GM19397 (cell line): ENCODE measurements at regions not wholly inside any gene's neighbourhood (a gene's known extent, or its start where the extent isn't known, plus 50 kb on each side); places are given as distances from the start of the nearest gene placed in this dataset.

Experiments used
- ATAC-seq: cut with Tn5 transposase; IDR thresholded peaks from one replicate; pipeline ENCODE4 v1.9.1; 2021; ENCODE audit warnings: mild to moderate bottlenecking, moderate library complexity; ENCODE audit not compliant: unreplicated experiment

DNA sequence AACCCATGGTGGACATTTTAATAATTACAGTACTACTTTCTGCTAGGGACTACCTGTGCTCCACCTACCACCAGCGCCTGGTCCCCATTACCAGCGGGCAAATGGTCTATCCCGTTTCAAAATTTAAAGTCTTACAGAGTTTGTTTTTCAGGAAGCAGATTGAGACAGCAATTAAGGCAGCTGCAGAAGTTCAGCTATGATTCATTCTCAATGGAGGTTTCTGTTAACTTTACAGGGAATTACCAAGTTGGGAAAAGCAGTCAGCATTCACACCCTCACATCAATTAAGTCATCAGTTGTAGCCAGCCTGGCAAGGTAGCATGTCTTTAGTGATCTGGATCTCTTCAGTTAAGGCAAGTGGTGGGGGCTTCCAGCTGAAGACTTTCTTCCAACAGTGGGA is 410.6 kb upstream of the DAB2 start:
- no peak for ATAC-seq

- ATAC-seq, result no peak
Observed at GRCh38 chr5:39829441-39829840, 404.7 kb upstream of the DAB2 start.

- no peak for ATAC-seq
Observed at GRCh38 chr5:39826051-39826450, 401.3 kb upstream of the DAB2 start.

- ATAC-seq, result no peak
Observed at GRCh38 chr5:39825301-39825700, 400.5 kb upstream of the DAB2 start.

DNA sequence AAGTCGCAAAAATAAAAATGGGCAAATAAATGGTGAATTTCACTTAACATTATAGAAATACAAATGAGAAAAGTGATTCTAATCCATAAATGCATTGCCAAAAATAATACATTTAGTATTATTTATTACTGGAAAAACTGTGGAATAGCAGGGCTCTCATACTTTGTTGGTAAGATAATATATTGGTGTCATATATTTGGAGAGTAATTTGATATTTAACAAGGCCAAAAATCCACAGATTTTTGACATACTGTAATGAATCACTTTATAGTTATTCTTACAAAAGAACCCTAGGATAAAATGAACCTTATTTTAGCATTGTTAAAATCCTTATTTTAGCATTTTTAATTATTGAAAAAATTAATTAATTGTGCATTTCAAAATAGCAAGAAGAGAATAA is 397.2 kb upstream of the DAB2 start:
- no peak for ATAC-seq

GRCh38 chr5:39816866-39817265 is 392.1 kb upstream of the DAB2 start:
- no peak for ATAC-seq

DNA sequence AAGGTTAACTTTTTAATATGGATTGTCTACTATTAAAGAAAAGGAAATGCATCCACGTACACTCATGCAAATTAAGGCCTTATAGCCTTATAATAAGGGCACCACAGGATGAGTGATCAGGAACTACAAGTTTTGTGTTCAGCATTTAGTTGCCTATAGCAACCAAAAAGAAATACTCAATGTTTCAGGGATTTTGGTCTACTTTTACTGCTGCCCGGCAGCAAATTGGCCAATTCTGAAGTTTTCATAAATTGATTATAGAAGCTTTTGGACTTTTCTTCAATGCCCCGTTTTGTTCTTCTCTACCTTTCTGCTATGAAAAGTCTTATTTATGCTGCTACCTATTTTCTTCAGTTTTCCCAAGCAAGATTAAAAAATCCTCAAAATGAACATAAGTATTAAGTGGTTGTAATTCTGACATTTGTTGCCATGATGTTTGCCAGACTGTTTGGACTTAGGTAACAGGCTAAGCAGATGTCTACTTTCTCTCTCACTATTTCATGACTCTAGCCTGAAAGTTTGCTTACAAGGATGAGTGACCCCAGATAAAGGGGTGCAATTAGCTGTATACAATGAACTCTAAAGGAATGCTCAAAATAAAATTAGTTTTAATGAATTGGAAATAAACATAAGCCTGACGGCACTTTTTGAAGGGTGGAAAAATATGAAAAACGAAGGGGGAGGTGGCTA is 391.5 kb upstream of the DAB2 start:
- ATAC-seq, result no peak

GRCh38 chr5:39815711-39816110 is 390.9 kb upstream of the DAB2 start:
- no peak for ATAC-seq

GRCh38 chr5:39811381-39811780 is 386.6 kb upstream of the DAB2 start:
- no peak for ATAC-seq

- ATAC-seq, result no peak
Observed at GRCh38 chr5:39808656-39809055, 383.9 kb upstream of the DAB2 start.

DNA sequence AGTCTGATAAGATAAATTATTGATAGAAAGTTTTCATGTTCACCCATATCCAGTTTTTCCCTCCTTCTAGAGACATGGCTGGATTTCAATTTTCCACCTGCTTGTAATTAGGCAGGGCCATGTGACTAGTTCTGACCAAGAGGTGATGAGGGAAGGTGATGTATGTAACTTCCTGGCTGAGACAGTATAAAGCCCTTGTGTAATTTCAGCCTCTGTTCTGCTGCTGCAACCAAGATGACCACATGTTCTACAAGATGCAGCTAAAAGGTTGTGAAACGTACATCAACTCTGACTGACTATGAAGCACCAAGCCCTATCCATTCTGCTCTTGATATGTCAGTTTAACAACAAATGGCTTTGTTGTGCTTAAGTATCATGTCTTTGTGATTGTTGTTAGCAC is 376.5 kb upstream of the DAB2 start:
- no peak for ATAC-seq

- ATAC-seq, result no peak
Observed at GRCh38 chr5:39800042-39800601, 375.3 kb upstream of the DAB2 start.

- no peak for ATAC-seq
Observed at GRCh38 chr5:39799242-39799641, 374.5 kb upstream of the DAB2 start.

GRCh38 chr5:39794513-39795210 is 369.9 kb upstream of the DAB2 start:
- no peak for ATAC-seq

GRCh38 chr5:39785410-39785809 is 360.6 kb upstream of the DAB2 start:
- no peak for ATAC-seq

DNA sequence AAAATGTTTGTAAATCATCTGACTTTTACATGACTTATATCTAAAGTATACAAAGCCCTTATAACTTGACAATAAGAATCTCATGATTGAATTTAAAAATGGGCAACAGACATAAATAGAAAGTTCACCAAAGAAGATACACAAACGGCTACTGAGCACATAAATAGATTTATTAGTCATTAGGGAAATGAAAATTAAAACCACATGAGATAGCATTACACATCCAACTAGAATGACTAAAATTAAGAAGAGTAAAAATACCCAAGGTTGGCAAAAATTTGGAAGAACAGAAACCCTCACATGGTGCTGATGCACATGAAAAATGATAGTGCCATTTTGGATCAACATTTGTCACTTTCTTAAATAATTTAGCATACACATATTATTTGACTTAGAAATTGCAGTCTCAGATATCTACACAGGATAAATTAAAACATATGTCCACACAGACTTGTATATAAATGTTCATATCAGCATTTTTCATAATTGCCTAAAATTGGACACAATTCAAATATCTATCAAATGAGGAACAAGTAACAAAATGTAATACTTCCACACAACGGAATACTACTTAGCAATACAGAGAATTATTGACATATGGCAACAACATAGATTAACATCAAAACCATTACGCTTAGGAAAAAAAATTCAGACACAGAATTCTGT is 359.1 kb upstream of the DAB2 start:
- no peak for ATAC-seq

GRCh38 chr5:39780347-39780746 is 355.6 kb upstream of the DAB2 start:
- no peak for ATAC-seq

GRCh38 chr5:39779831-39780230 is 355.1 kb upstream of the DAB2 start:
- ATAC-seq, result no peak

- ATAC-seq, result no peak
Observed at GRCh38 chr5:39775797-39776365, 351.1 kb upstream of the DAB2 start.

GRCh38 chr5:39775086-39775796 is 350.5 kb upstream of the DAB2 start:
- ATAC-seq, result no peak

- no peak for ATAC-seq
Observed at GRCh38 chr5:39774605-39775004, 349.8 kb upstream of the DAB2 start.
